H1 (cell line): ENCODE measurements at regions not wholly inside any gene's neighbourhood (a gene's known extent, or its start where the extent isn't known, plus 50 kb on each side); places are given as distances from the start of the nearest gene placed in this dataset.
"Not testable (repeated sequence)": the region's sequence is repeated elsewhere in the genome, so short reads cannot be mapped to it uniquely, and the experiment has no call there.

Experiments used
- BRCA1 ChIP-seq: IDR thresholded peaks from 2 replicates; pipeline ENCODE4 v1.6.1; 2012; ENCODE audit warnings: low read depth, low read length, improper control_type of control experiment
- CEBPB ChIP-seq: IDR thresholded peaks from 2 replicates; pipeline ENCODE4 v1.6.1; 2012; ENCODE audit warnings: low read depth, low read length
- CTCF ChIP-seq, 3 experiments: IDR thresholded peaks; 1 replicate in 2 of 3; 2 replicates in 1 of 3; pipeline versions ENCODE4 v1.5.1 to v1.6.1; 2011; ENCODE audit warnings: low read length in 3 of 3, mild to moderate bottlenecking in 3 of 3, inconsistent platforms in 2 of 3, low read depth in 1 of 3, moderate library complexity in 1 of 3; ENCODE audit not compliant: insufficient read depth in 1 of 3; ENCODE audit errors: control extremely low read depth in 1 of 3
- EGR1 ChIP-seq: IDR thresholded peaks from 2 replicates; pipeline ENCODE4 v1.6.1; 2011; ENCODE audit warnings: low read depth, low read length, borderline replicate concordance
- POLR2AphosphoS5 ChIP-seq: IDR thresholded peaks from 2 replicates; pipeline ENCODE4 v1.6.1; 2011; ENCODE audit warnings: low read depth, low read length
- SIN3A ChIP-seq, 2 experiments: IDR thresholded peaks in 1 of 2; conservative IDR thresholded peaks in 1 of 2; 2 replicates each; pipeline ENCODE4 v1.6.1; 2011 to 2012; ENCODE audit warnings: low read length in 2 of 2, improper control_type of control experiment in 1 of 2, low read depth in 1 of 2, mild to moderate bottlenecking in 1 of 2
- YY1 ChIP-seq: IDR thresholded peaks from 2 replicates; pipeline ENCODE4 v1.6.1; 2011; ENCODE audit warnings: low read depth, mild to moderate bottlenecking, low read length
- TF ChIP-seq, protein P1 (sequence below): IDR thresholded peaks from 2 replicates; pipeline ENCODE4 v1.6.1; 2011; ENCODE audit warnings: low read length, improper control_type of control experiment

- not testable (repeated sequence) for TF ChIP-seq EGR1; CTCF (IDR thresholded peaks at IDR 0.05; ENCODE audit: control extremely low read depth in 1 of 3, insufficient read depth in 1 of 3, low read depth in 1 of 3, low read length in 3 of 3); CEBPB; YY1; BRCA1; SIN3A (conservative IDR thresholded peaks at IDR 0.05 in 1 of 2, IDR thresholded peaks at IDR 0.05 in 1 of 2; ENCODE audit: low read depth in 1 of 2, low read length in 2 of 2); POLR2AphosphoS5
- TF ChIP-seq, protein P1, sequence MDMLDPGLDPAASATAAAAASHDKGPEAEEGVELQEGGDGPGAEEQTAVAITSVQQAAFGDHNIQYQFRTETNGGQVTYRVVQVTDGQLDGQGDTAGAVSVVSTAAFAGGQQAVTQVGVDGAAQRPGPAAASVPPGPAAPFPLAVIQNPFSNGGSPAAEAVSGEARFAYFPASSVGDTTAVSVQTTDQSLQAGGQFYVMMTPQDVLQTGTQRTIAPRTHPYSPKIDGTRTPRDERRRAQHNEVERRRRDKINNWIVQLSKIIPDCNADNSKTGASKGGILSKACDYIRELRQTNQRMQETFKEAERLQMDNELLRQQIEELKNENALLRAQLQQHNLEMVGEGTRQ, result not testable (repeated sequence)
These were observed 521.3 kb downstream of the TP53TG3F start for GRCh38 chr16:33980736-33981135.
